NCI-H2107 (cell line): ENCODE measurements at regions not wholly inside any gene's neighbourhood (a gene's known extent, or its start where the extent isn't known, plus 50 kb on each side); places are given as distances from the start of the nearest gene placed in this dataset.
"Not testable (repeated sequence)": the region's sequence is repeated elsewhere in the genome, so short reads cannot be mapped to it uniquely, and the experiment has no call there.

Source experiments
- DNase-seq: peaks from one replicate; lab custom pipeline; 2025; lab: John Stamatoyannopoulos, UW

- DNase-seq, result no peak
Measured at GRCh38 chr1:106249365-106249764, 807.1 kb upstream of the PRMT6 start.

GRCh38 chr1:106249810-106250209 lies 806.7 kb upstream of the PRMT6 start:
- DNase-seq, result no peak

GRCh38 chr1:106254748-106255147 lies 801.7 kb upstream of the PRMT6 start:
- no peak for DNase-seq

GRCh38 chr1:106266786-106267185 lies 789.7 kb upstream of the PRMT6 start:
- DNase-seq, result no peak

- no peak for DNase-seq
Measured at GRCh38 chr1:106268070-106268469, 788.4 kb upstream of the PRMT6 start.

- DNase-seq, result no peak
Measured at GRCh38 chr1:106276871-106277270, 779.6 kb upstream of the PRMT6 start.

GRCh38 chr1:106277786-106278185 lies 778.7 kb upstream of the PRMT6 start:
- no peak for DNase-seq

- DNase-seq, result no peak
Measured at GRCh38 chr1:106278716-106279115, 777.8 kb upstream of the PRMT6 start.

GRCh38 chr1:106289265-106289928 lies 767.1 kb upstream of the PRMT6 start:
- no peak for DNase-seq

GRCh38 chr1:106290805-106291501 lies 765.5 kb upstream of the PRMT6 start:
- no peak for DNase-seq

- no peak for DNase-seq
Measured at GRCh38 chr1:106292130-106292529, 764.3 kb upstream of the PRMT6 start.

GRCh38 chr1:106296431-106296830 lies 760.0 kb upstream of the PRMT6 start:
- DNase-seq, result no peak

GRCh38 chr1:106304106-106304505 lies 752.4 kb upstream of the PRMT6 start:
- no peak for DNase-seq

GRCh38 chr1:106319612-106320011 lies 736.9 kb upstream of the PRMT6 start:
- DNase-seq, result no peak

- DNase-seq, result no peak
Measured at GRCh38 chr1:106325600-106325999, 730.9 kb upstream of the PRMT6 start.

- no peak for DNase-seq
Measured at GRCh38 chr1:106344494-106344893, 712.0 kb upstream of the PRMT6 start.

GRCh38 chr1:106360252-106360651 lies 696.2 kb upstream of the PRMT6 start:
- no peak for DNase-seq

- no peak for DNase-seq
Measured at GRCh38 chr1:106366627-106367319, 689.7 kb upstream of the PRMT6 start.

GRCh38 chr1:106378261-106378660 lies 678.2 kb upstream of the PRMT6 start:
- DNase-seq, result no peak

GRCh38 chr1:106380772-106381171 lies 675.7 kb upstream of the PRMT6 start:
- no peak for DNase-seq

- DNase-seq, result not testable (repeated sequence)
Measured at GRCh38 chr1:106389160-106389559, 667.3 kb upstream of the PRMT6 start.

GRCh38 chr1:106393046-106393445 lies 663.4 kb upstream of the PRMT6 start:
- no peak for DNase-seq

GRCh38 chr1:106396020-106396419 lies 660.5 kb upstream of the PRMT6 start:
- no peak for DNase-seq
